GM18520 (cell line): ENCODE measurements at regions not wholly inside any gene's neighbourhood (a gene's known extent, or its start where the extent isn't known, plus 50 kb on each side); places are given as distances from the start of the nearest gene placed in this dataset.
"Not testable (repeated sequence)": the region's sequence is repeated elsewhere in the genome, so short reads cannot be mapped to it uniquely, and the experiment has no call there.

Experiments used
- ATAC-seq: cut with Tn5 transposase; IDR thresholded peaks from one replicate; pipeline ENCODE4 v1.9.1; 2021; ENCODE audit not compliant: unreplicated experiment

GRCh38 chr11:49499117-49499516 lies 290.7 kb upstream of the FOLH1 start:
- ATAC-seq, result no peak

GRCh38 chr11:49505231-49505630 lies 296.8 kb upstream of the FOLH1 start:
- ATAC-seq, result no peak

- peak; percentile 53 for ATAC-seq
These were observed 317.9 kb upstream of the FOLH1 start for GRCh38 chr11:49526240-49526829.

- ATAC-seq, result no peak
These were observed 324.8 kb upstream of the FOLH1 start for GRCh38 chr11:49533204-49533603.

- ATAC-seq, result not testable (repeated sequence)
These were observed 330.5 kb upstream of the FOLH1 start for GRCh38 chr11:49538927-49539326.

GRCh38 chr11:49558261-49558847 lies 350.0 kb upstream of the FOLH1 start:
- not testable (repeated sequence) for ATAC-seq

GRCh38 chr11:49560593-49560992 lies 352.2 kb upstream of the FOLH1 start:
- ATAC-seq, result not testable (repeated sequence)

- ATAC-seq, result not testable (repeated sequence)
These were observed 353.0 kb upstream of the FOLH1 start for GRCh38 chr11:49561240-49561880.

GRCh38 chr11:49562262-49562661 lies 353.9 kb upstream of the FOLH1 start:
- ATAC-seq, result not testable (repeated sequence)

GRCh38 chr11:49579492-49579891 lies 371.1 kb upstream of the FOLH1 start:
- not testable (repeated sequence) for ATAC-seq

- not testable (repeated sequence) for ATAC-seq
These were observed 366.7 kb upstream of the OR4C13 start for GRCh38 chr11:49585495-49585894.

- not testable (repeated sequence) for ATAC-seq
These were observed 343.3 kb upstream of the OR4C13 start for GRCh38 chr11:49608892-49609291.

GRCh38 chr11:49623872-49624271 lies 328.3 kb upstream of the OR4C13 start:
- not testable (repeated sequence) for ATAC-seq

GRCh38 chr11:49670705-49671104 lies 281.5 kb upstream of the OR4C13 start:
- ATAC-seq, result not testable (repeated sequence)

- ATAC-seq, result not testable (repeated sequence)
These were observed 250.1 kb upstream of the OR4C13 start for GRCh38 chr11:49702121-49702520.

- ATAC-seq, result not testable (repeated sequence)
These were observed 201.7 kb upstream of the OR4C13 start for GRCh38 chr11:49750447-49750846.

- ATAC-seq, result not testable (repeated sequence)
These were observed 201.2 kb upstream of the OR4C13 start for GRCh38 chr11:49750960-49751359.

GRCh38 chr11:49780791-49781190 lies 171.4 kb upstream of the OR4C13 start:
- ATAC-seq, result not testable (repeated sequence)

- ATAC-seq, result not testable (repeated sequence)
These were observed 170.2 kb upstream of the OR4C13 start for GRCh38 chr11:49782000-49782399.

GRCh38 chr11:49783841-49784240 lies 168.3 kb upstream of the OR4C13 start:
- ATAC-seq, result not testable (repeated sequence)

- not testable (repeated sequence) for ATAC-seq
These were observed 162.4 kb upstream of the OR4C13 start for GRCh38 chr11:49789787-49790186.

- ATAC-seq, result not testable (repeated sequence)
These were observed 153.9 kb upstream of the OR4C13 start for GRCh38 chr11:49798206-49798837.
